IMR-90 (cell line): ENCODE measurements at regions not wholly inside any gene's neighbourhood (a gene's known extent, or its start where the extent isn't known, plus 50 kb on each side); places are given as distances from the start of the nearest gene placed in this dataset.

Source experiments
- ATAC-seq: fragments of 200-7000 bp; cut with Tn5 transposase; 2 replicates; pipeline ENCODE4 v1.9.1; 2020; ENCODE audit warnings: low read depth, mild to moderate bottlenecking, moderate library complexity
- BruUV-seq: library from RNA; stranded (reverse); fragments of 400-500 nt; replicated peaks from 2 replicates; lab custom pipeline; 2021; lab: Mats Ljungman, UMichigan
- CTCF ChIA-PET: fragments of 300-600 bp; formaldehyde crosslinking; extraction: SDS; loops from one replicate; lab custom pipeline; 2021; ENCODE audit warnings: antibody characterized with exemption; lab: Yijun Ruan, JAX
- POLR2A ChIA-PET: fragments of 300-600 bp; sonication (Branson Sonifier 250); formaldehyde crosslinking; loops from one replicate; lab custom pipeline; 2022; ENCODE audit warnings: antibody characterized with exemption; ENCODE audit not compliant: unreplicated experiment; lab: Charles Lee
- DNase-seq: peaks from one replicate; pipeline ENCODE4 v3.0.0; 2013
- H2AFZ ChIP-seq: replicated peaks from 2 replicates; pipeline ENCODE3; 2013; ENCODE audit warnings: low read length, mild to moderate bottlenecking; ENCODE audit not compliant: poor library complexity
- H2AK5ac ChIP-seq: 2 replicates; pipeline ENCODE4 v1.6.1; 2013; ENCODE audit warnings: low read depth, low read length, inconsistent platforms
- H2AK9ac ChIP-seq: replicated peaks from 2 replicates; pipeline ENCODE3; 2013; ENCODE audit warnings: mild to moderate bottlenecking, low read depth, low read length, moderate library complexity; ENCODE audit not compliant: poor library complexity
- H2BK120ac ChIP-seq: 2 replicates; pipeline ENCODE4 v1.6.1; 2013; ENCODE audit warnings: low read depth, low read length, inconsistent platforms
- H2BK15ac ChIP-seq: 3 replicates; pipeline ENCODE4 v1.6.1; 2013; ENCODE audit warnings: low read depth, low read length, inconsistent platforms
- H2BK20ac ChIP-seq: 2 replicates; pipeline ENCODE4 v1.6.1; 2013; ENCODE audit warnings: low read depth, mild to moderate bottlenecking, inconsistent platforms, low read length, moderate library complexity
- H2BK5ac ChIP-seq: 2 replicates; pipeline ENCODE4 v1.6.1; 2013; ENCODE audit warnings: mild to moderate bottlenecking, low read depth, low read length, inconsistent platforms; ENCODE audit not compliant: poor library complexity, severe bottlenecking
- H3K14ac ChIP-seq: replicated peaks from 2 replicates; pipeline ENCODE4 v1.6.1; 2013; ENCODE audit warnings: low read depth, low read length, inconsistent platforms
- H3K18ac ChIP-seq: 2 replicates; pipeline ENCODE4 v1.6.1; 2013; ENCODE audit warnings: low read depth, low read length, control low read depth
- H3K23ac ChIP-seq: 2 replicates; pipeline ENCODE4 v1.6.1; 2013; ENCODE audit warnings: low read depth, low read length, inconsistent platforms
- H3K27ac ChIP-seq: 2 replicates; pipeline ENCODE4 v1.5.1; 2013; ENCODE audit warnings: mild to moderate bottlenecking, control low read depth, low read length; ENCODE audit not compliant: insufficient read depth
- H3K27me3 ChIP-seq: 2 replicates; pipeline ENCODE4 v1.6.1; 2013; ENCODE audit warnings: low read length; ENCODE audit not compliant: control insufficient read depth, insufficient read depth
- H3K36me3 ChIP-seq: 2 replicates; pipeline ENCODE4 v1.6.1; 2013; ENCODE audit warnings: low read length, mixed read lengths; ENCODE audit not compliant: control insufficient read depth, insufficient read depth
- H3K4ac ChIP-seq: 2 replicates; pipeline ENCODE4 v1.6.1; 2013; ENCODE audit warnings: low read depth, low read length, inconsistent platforms
- H3K4me1 ChIP-seq: 2 replicates; pipeline ENCODE4 v1.6.1; 2013; ENCODE audit warnings: low read length, mixed read lengths; ENCODE audit not compliant: control insufficient read depth, insufficient read depth
- H3K4me2 ChIP-seq: 2 replicates; pipeline ENCODE4 v1.6.1; 2013; ENCODE audit warnings: low read depth, mild to moderate bottlenecking, control low read depth, low read length, moderate library complexity
- H3K4me3 ChIP-seq: 2 replicates; pipeline ENCODE4 v1.5.1; 2013; ENCODE audit warnings: low read depth, mild to moderate bottlenecking, control low read depth, low read length, moderate library complexity; ENCODE audit not compliant: insufficient read depth
- H3K56ac ChIP-seq: 2 replicates; pipeline ENCODE4 v1.6.1; 2013; ENCODE audit warnings: low read length, inconsistent platforms; ENCODE audit not compliant: insufficient read depth; ENCODE audit errors: extremely low read depth
- H3K79me1 ChIP-seq, 2 experiments: 2 replicates each; pipeline ENCODE4 v1.6.1; 2013; ENCODE audit warnings: low read length in 2 of 2, inconsistent platforms in 1 of 2, low read depth in 1 of 2
- H3K9ac ChIP-seq: 2 replicates; pipeline ENCODE4 v1.6.1; 2013; ENCODE audit warnings: low read depth, low read length, control low read depth
- H3K9me1 ChIP-seq: 2 replicates; pipeline ENCODE4 v1.6.1; 2013; ENCODE audit warnings: low read length, inconsistent platforms; ENCODE audit not compliant: insufficient read depth
- H3K9me3 ChIP-seq: 2 replicates; pipeline ENCODE4 v1.6.1; 2013; ENCODE audit warnings: low read length; ENCODE audit not compliant: control insufficient read depth, insufficient read depth
- H4K20me1 ChIP-seq: 2 replicates; pipeline ENCODE4 v1.6.1; 2013; ENCODE audit warnings: low read length, inconsistent platforms; ENCODE audit not compliant: insufficient read depth
- H4K5ac ChIP-seq: 2 replicates; pipeline ENCODE4 v1.6.1; 2013; ENCODE audit warnings: mild to moderate bottlenecking, low read depth, low read length, control low read depth
- H4K8ac ChIP-seq, 2 experiments: 2 replicates each; pipeline ENCODE4 v1.6.1; 2013; ENCODE audit warnings: low read depth in 2 of 2, low read length in 2 of 2, control low read depth in 1 of 2, inconsistent platforms in 1 of 2
- H4K91ac ChIP-seq: 2 replicates; pipeline ENCODE4 v1.6.1; 2013; ENCODE audit warnings: low read depth, low read length, inconsistent platforms; ENCODE audit not compliant: insufficient read depth
- CHD1 ChIP-seq: IDR thresholded peaks from 2 replicates; pipeline ENCODE4 v1.6.1; 2012; ENCODE audit warnings: low read depth, low read length, improper control_type of control experiment
- FOS ChIP-seq: fragments of 150-350 bp; IDR thresholded peaks from 2 replicates; pipeline ENCODE4 v1.6.1; 2016; ENCODE audit warnings: low read depth, low read length
- MXI1 ChIP-seq: IDR thresholded peaks from 2 replicates; pipeline ENCODE4 v1.6.1; 2012; ENCODE audit warnings: low read depth, mild to moderate bottlenecking, low read length, moderate library complexity, borderline replicate concordance
- RAD21 ChIP-seq: IDR thresholded peaks from 2 replicates; pipeline ENCODE4 v1.6.1; 2012; ENCODE audit warnings: low read length, improper control_type of control experiment
- RCOR1 ChIP-seq: IDR thresholded peaks from 2 replicates; pipeline ENCODE4 v1.6.1; 2012; ENCODE audit warnings: mild to moderate bottlenecking, low read length, improper control_type of control experiment; ENCODE audit not compliant: insufficient replicate concordance
- WGBS, 2 experiments: methylation state at CpG; one replicate each; pipeline versions ENCODE4 v1.1.5 to v1.1.7; 2013; ENCODE audit warnings: missing lambda C conversion rate in 2 of 2; ENCODE audit not compliant: insufficient read length in 1 of 2; ENCODE audit errors: extremely low coverage in 2 of 2; 5-methylcytosine and 5-hydroxymethylcytosine counted together
- dilution Hi-C: fragments of 300-500 bp; cut with HindIII; formaldehyde crosslinking; loops from one replicate; pipeline ENCODE4 v1.14.3; 2018; ENCODE audit warnings: low sequenced_read_pairs; ENCODE audit not compliant: unreplicated experiment
- in situ Hi-C: fragments of 300-500 bp; cut with MboI; formaldehyde crosslinking; loops from 3 replicates; pipeline ENCODE4 v1.14.3; 2019; ENCODE audit warnings: low sequenced_read_pairs, inconsistent platforms, mixed read lengths
- intact Hi-C: fragments of 100-400 bp; cut with micrococcal nuclease; formaldehyde crosslinking; loops from 2 replicates; pipeline ENCODE4 v1.10.0; 2022

DNA sequence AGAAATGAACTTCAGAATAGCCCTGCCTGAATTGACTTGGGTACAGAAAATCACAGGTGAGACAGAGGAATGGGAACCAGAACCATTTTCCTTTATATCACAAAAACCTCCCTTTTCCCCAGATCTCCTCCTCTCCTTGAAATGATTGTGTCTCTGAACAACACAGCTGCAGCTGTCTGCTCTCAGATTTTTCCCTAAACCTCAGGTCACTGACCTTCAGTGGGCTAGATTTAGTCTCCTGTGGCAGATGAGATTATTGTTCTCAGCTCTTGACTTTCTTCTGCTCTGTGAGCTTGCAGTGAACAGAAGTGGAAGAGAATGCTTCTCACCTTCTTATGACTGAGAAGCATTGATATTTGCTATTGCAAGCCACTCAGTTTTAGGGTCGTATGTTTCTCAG lies 92.3 kb upstream of the FAM20A start:
- no peak for DNase-seq
- Histone ChIP-seq H2AK9ac (no peak overlapping the region), H3K4me1 (peaks cover 3% of the 10 kb centered on the region; the same call in 1 of the 2 replicates), H3K9me3 (peaks cover 4% of the 10 kb centered on the region; the same call in 1 of the 2 replicates), H2AK5ac (no peak overlapping the region), H4K8ac (no peak overlapping the region), H3K4me3 (no peak overlapping the region), H2BK5ac (no peak overlapping the region), H3K14ac (no peak overlapping the region), H3K4me2 (no peak overlapping the region), H4K20me1 (no peaks in the 10 kb centered on the region), H2BK120ac (no peak overlapping the region), H3K27ac (no peak overlapping the region), H3K27me3 (no peaks in the 10 kb centered on the region; the same call in 1 of the 2 replicates), H4K5ac (no peak overlapping the region), H3K4ac (no peak overlapping the region), H3K9ac (no peak overlapping the region), H4K91ac (no peak overlapping the region), H3K36me3 (no peaks in the 10 kb centered on the region), H2BK15ac (no peak overlapping the region), H3K23ac (no peak overlapping the region), H2BK20ac (no peak overlapping the region), H3K79me1 (no peaks in the 10 kb centered on the region), H3K18ac (no peak overlapping the region), H3K9me1 (no peaks in the 10 kb centered on the region), H2AFZ (no peak overlapping the region), H3K56ac (no peak overlapping the region)
- dilution Hi-C loops (no loop called here), intact Hi-C loops (no loop called here), in situ Hi-C loops (no loop called here)
- ATAC-seq, result no peak
- POLR2A ChIA-PET, result no interaction called here
- WGBS, 2 experiments, result no CpG with 5 or more reads among the region's 1 CpG
- no TSS peak for BruUV-seq
- TF ChIP-seq FOS, result no peak
- no peak for TF ChIP-seq RCOR1
- TF ChIP-seq CHD1, result no peak
- TF ChIP-seq MXI1, result no peak
- no peak for TF ChIP-seq RAD21
- CTCF ChIA-PET, result interaction anchor here (0.6 kb wide), 1 partner anchor 892 kb away, joined by 4 read pairs; no protein-coding TSS in a partner anchor
